Activated B cell treated with CpG ODN at 0.5 μM for 24 hours (primary cell): ENCODE measurements at regions not wholly inside any gene's neighbourhood (a gene's known extent, or its start where the extent isn't known, plus 50 kb on each side); places are given as distances from the start of the nearest gene placed in this dataset.

Source experiments
- ATAC-seq: fragments of 200-7000 bp; cut with Tn5 transposase; one replicate; pipeline ENCODE4 v1.10.0; 2021; ENCODE audit warnings: low read depth, mild to moderate bottlenecking, moderate library complexity
- CTCF ChIA-PET: fragments of 350-600 bp; sonication (Branson Sonifier 250); formaldehyde crosslinking; loops from one replicate; lab custom pipeline; 2021; ENCODE audit warnings: antibody characterized with exemption; lab: Charles Lee
- POLR2A ChIA-PET: fragments of 350-600 bp; sonication (Branson Sonifier 250); formaldehyde crosslinking; loops from one replicate; lab custom pipeline; 2021; ENCODE audit warnings: antibody characterized with exemption; lab: Charles Lee
- DNase-seq: peaks from one replicate; pipeline ENCODE4 v3.0.0; 2022
- H3K27ac Mint-ChIP-seq: one replicate; pipeline ENCODE4 v1.8.0; 2020; ENCODE audit warnings: mixed read lengths
- H3K27me3 Mint-ChIP-seq: one replicate; pipeline ENCODE4 v1.8.0; 2021; ENCODE audit warnings: mixed read lengths
- H3K36me3 Mint-ChIP-seq: one replicate; pipeline ENCODE4 v1.8.0; 2021; ENCODE audit warnings: low read depth, mixed read lengths
- H3K4me1 Mint-ChIP-seq: one replicate; pipeline ENCODE4 v1.8.0; 2021; ENCODE audit warnings: mixed read lengths
- H3K4me3 Mint-ChIP-seq: one replicate; pipeline ENCODE4 v1.8.0; 2020; ENCODE audit warnings: mild to moderate bottlenecking, mixed read lengths
- H3K9me3 Mint-ChIP-seq: one replicate; pipeline ENCODE4 v1.8.0; 2020; ENCODE audit warnings: mixed read lengths
- CTCF ChIP-seq: fragments of 200-600 bp; IDR thresholded peaks from one replicate; pipeline ENCODE4 v1.8.0; 2022; ENCODE audit warnings: antibody characterized with exemption, mild to moderate bottlenecking
- intact Hi-C: fragments of 100-400 bp; cut with micrococcal nuclease; formaldehyde crosslinking; loops from one replicate; pipeline ENCODE4 v1.15.1; 2024

- H3K9me3 Mint-ChIP-seq = peaks cover 2% of the 10 kb centered on the region
- DNase-seq (no peak), ATAC-seq (no peak)
- POLR2A ChIA-PET = no interaction called here
- CTCF ChIA-PET = no interaction called here
- intact Hi-C loops = no loop called here
- no peaks in the 10 kb centered on the region for H3K4me1 Mint-ChIP-seq
- no peaks in the 10 kb centered on the region for H3K36me3 Mint-ChIP-seq
- H3K27ac Mint-ChIP-seq = no peak overlapping the region
- H3K4me3 Mint-ChIP-seq = no peak overlapping the region
- no peaks in the 10 kb centered on the region for H3K27me3 Mint-ChIP-seq
- no peak for TF ChIP-seq CTCF
Measured at GRCh38 chr4:96389770-96390169, 549.9 kb downstream of the PDHA2 start.

- peaks cover 2% of the 10 kb centered on the region for H3K9me3 Mint-ChIP-seq
- ATAC-seq (no peak), DNase-seq (no peak)
- TF ChIP-seq CTCF = no peak
- H3K27me3 Mint-ChIP-seq = no peaks in the 10 kb centered on the region
- intact Hi-C loops = no loop called here
- no peak overlapping the region for H3K27ac Mint-ChIP-seq
- ChIA-PET CTCF (no interaction called here), POLR2A (no interaction called here)
- no peaks in the 10 kb centered on the region for H3K4me1 Mint-ChIP-seq
- H3K4me3 Mint-ChIP-seq = no peak overlapping the region
- H3K36me3 Mint-ChIP-seq = no peaks in the 10 kb centered on the region
Measured at GRCh38 chr4:96390404-96390803, 550.5 kb downstream of the PDHA2 start.

- H3K27me3 Mint-ChIP-seq = no peaks in the 10 kb centered on the region
- no peak for ATAC-seq
- intact Hi-C loops = no loop called here
- H3K27ac Mint-ChIP-seq = no peak overlapping the region
- TF ChIP-seq CTCF = no peak
- no peak for DNase-seq
- no peaks in the 10 kb centered on the region for H3K4me1 Mint-ChIP-seq
- no peak overlapping the region for H3K4me3 Mint-ChIP-seq
- CTCF ChIA-PET = no interaction called here
- no peaks in the 10 kb centered on the region for H3K36me3 Mint-ChIP-seq
- peaks cover 9% of the 10 kb centered on the region for H3K9me3 Mint-ChIP-seq
- POLR2A ChIA-PET = no interaction called here
Measured at GRCh38 chr4:96395747-96396146, 555.9 kb downstream of the PDHA2 start.

GRCh38 chr4:96406742-96407141, 566.8 kb downstream of the PDHA2 start:
- DNase-seq (no peak), ATAC-seq (no peak)
- no peak overlapping the region for H3K4me3 Mint-ChIP-seq
- peaks cover 6% of the 10 kb centered on the region for H3K9me3 Mint-ChIP-seq
- ChIA-PET POLR2A (no interaction called here), CTCF (no interaction called here)
- intact Hi-C loops = no loop called here
- no peak overlapping the region for H3K27ac Mint-ChIP-seq
- H3K4me1 Mint-ChIP-seq = no peaks in the 10 kb centered on the region
- H3K36me3 Mint-ChIP-seq = no peaks in the 10 kb centered on the region
- H3K27me3 Mint-ChIP-seq = no peaks in the 10 kb centered on the region
- TF ChIP-seq CTCF = no peak

- intact Hi-C loops = no loop called here
- ATAC-seq = no peak
- peaks cover 6% of the 10 kb centered on the region for H3K9me3 Mint-ChIP-seq
- no peaks in the 10 kb centered on the region for H3K4me1 Mint-ChIP-seq
- H3K4me3 Mint-ChIP-seq = no peak overlapping the region
- ChIA-PET POLR2A (no interaction called here), CTCF (no interaction called here)
- H3K27me3 Mint-ChIP-seq = no peaks in the 10 kb centered on the region
- TF ChIP-seq CTCF = no peak
- DNase-seq = no peak
- H3K36me3 Mint-ChIP-seq = no peaks in the 10 kb centered on the region
- no peak overlapping the region for H3K27ac Mint-ChIP-seq
Measured at GRCh38 chr4:96407225-96407624, 567.3 kb downstream of the PDHA2 start.
